Astrocyte (in vitro differentiated cells and primary cell): ENCODE measurements at regions not wholly inside any gene's neighbourhood (a gene's known extent, or its start where the extent isn't known, plus 50 kb on each side); places are given as distances from the start of the nearest gene placed in this dataset.
"Not testable (repeated sequence)": the region's sequence is repeated elsewhere in the genome, so short reads cannot be mapped to it uniquely, and the experiment has no call there.

ENCODE experiments used
- EZH2 ChIP-seq: IDR thresholded peaks from 2 replicates; pipeline ENCODE4 v1.6.1; 2012; ENCODE audit warnings: mild to moderate bottlenecking, low read length, inconsistent platforms; ENCODE audit not compliant: insufficient read depth
- TF ChIP-seq, protein P1 (sequence below): IDR thresholded peaks from 2 replicates; pipeline ENCODE4 v1.5.1; 2011; ENCODE audit warnings: low read depth, mild to moderate bottlenecking, inconsistent platforms, low read length, moderate library complexity; ENCODE audit not compliant: insufficient read depth

DNA sequence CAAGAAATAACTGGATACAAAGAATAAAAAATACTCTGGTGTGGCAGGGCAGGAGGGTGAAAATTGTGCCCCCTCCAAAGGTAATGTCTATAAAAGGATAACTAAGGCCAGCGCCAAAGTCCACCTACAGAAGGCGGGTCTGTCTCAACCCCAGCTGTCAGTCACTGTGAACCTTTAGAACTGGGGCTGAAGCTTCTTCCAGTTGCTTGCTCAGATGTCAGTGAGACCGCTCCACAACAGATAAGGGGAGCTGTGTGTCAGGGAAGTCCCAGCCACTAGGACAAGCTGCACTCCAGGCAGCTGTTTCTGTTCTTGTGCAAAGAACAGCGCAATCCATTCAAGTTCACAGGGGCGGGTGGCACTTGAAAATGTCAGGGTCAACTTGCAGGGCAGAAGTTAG, 187.0 kb upstream of the PZP start:
- TF ChIP-seq, protein P1, sequence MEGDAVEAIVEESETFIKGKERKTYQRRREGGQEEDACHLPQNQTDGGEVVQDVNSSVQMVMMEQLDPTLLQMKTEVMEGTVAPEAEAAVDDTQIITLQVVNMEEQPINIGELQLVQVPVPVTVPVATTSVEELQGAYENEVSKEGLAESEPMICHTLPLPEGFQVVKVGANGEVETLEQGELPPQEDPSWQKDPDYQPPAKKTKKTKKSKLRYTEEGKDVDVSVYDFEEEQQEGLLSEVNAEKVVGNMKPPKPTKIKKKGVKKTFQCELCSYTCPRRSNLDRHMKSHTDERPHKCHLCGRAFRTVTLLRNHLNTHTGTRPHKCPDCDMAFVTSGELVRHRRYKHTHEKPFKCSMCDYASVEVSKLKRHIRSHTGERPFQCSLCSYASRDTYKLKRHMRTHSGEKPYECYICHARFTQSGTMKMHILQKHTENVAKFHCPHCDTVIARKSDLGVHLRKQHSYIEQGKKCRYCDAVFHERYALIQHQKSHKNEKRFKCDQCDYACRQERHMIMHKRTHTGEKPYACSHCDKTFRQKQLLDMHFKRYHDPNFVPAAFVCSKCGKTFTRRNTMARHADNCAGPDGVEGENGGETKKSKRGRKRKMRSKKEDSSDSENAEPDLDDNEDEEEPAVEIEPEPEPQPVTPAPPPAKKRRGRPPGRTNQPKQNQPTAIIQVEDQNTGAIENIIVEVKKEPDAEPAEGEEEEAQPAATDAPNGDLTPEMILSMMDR = not testable (repeated sequence)
- not testable (repeated sequence) for TF ChIP-seq EZH2
